GM18499 (cell line): ENCODE measurements at regions not wholly inside any gene's neighbourhood (a gene's known extent, or its start where the extent isn't known, plus 50 kb on each side); places are given as distances from the start of the nearest gene placed in this dataset.
"Not testable (repeated sequence)": the region's sequence is repeated elsewhere in the genome, so short reads cannot be mapped to it uniquely, and the experiment has no call there.

Source experiments
- ATAC-seq: cut with Tn5 transposase; IDR thresholded peaks from one replicate; pipeline ENCODE4 v1.9.1; 2021; ENCODE audit warnings: moderate number of reproducible peaks; ENCODE audit not compliant: insufficient read depth, unreplicated experiment

- no peak for ATAC-seq
Measured at GRCh38 chr13:80551650-80552497, 210.9 kb upstream of the SPRY2 start.

- no peak for ATAC-seq
Measured at GRCh38 chr13:80550971-80551441, 210.1 kb upstream of the SPRY2 start.

- no peak for ATAC-seq
Measured at GRCh38 chr13:80548915-80549314, 208.0 kb upstream of the SPRY2 start.

- ATAC-seq = no peak
Measured at GRCh38 chr13:80547885-80548825, 207.2 kb upstream of the SPRY2 start.

- no peak for ATAC-seq
Measured at GRCh38 chr13:80547341-80547740, 206.4 kb upstream of the SPRY2 start.

- ATAC-seq = no peak
Measured at GRCh38 chr13:80533175-80533574, 192.2 kb upstream of the SPRY2 start.

- no peak for ATAC-seq
Measured at GRCh38 chr13:80530902-80531301, 190.0 kb upstream of the SPRY2 start.

GRCh38 chr13:80530191-80530590 is 189.3 kb upstream of the SPRY2 start:
- ATAC-seq = no peak

GRCh38 chr13:80529734-80530133 is 188.8 kb upstream of the SPRY2 start:
- no peak for ATAC-seq

GRCh38 chr13:80528733-80529132 is 187.8 kb upstream of the SPRY2 start:
- ATAC-seq = no peak

GRCh38 chr13:80527400-80527799 is 186.5 kb upstream of the SPRY2 start:
- ATAC-seq = no peak

- ATAC-seq = no peak
Measured at GRCh38 chr13:80524447-80525215, 183.7 kb upstream of the SPRY2 start.

GRCh38 chr13:80523134-80523533 is 182.2 kb upstream of the SPRY2 start:
- ATAC-seq = no peak

- not testable (repeated sequence) for ATAC-seq
Measured at GRCh38 chr13:80522463-80522862, 181.5 kb upstream of the SPRY2 start.

- no peak for ATAC-seq
Measured at GRCh38 chr13:80516818-80517348, 176.0 kb upstream of the SPRY2 start.

GRCh38 chr13:80515296-80515695 is 174.4 kb upstream of the SPRY2 start:
- ATAC-seq = no peak

GRCh38 chr13:80513196-80513595 is 172.3 kb upstream of the SPRY2 start:
- ATAC-seq = no peak

GRCh38 chr13:80510686-80511085 is 169.8 kb upstream of the SPRY2 start:
- ATAC-seq = no peak

GRCh38 chr13:80509264-80509663 is 168.3 kb upstream of the SPRY2 start:
- no peak for ATAC-seq

GRCh38 chr13:80508031-80508430 is 167.1 kb upstream of the SPRY2 start:
- no peak for ATAC-seq
